H1 (cell line): ENCODE measurements at regions not wholly inside any gene's neighbourhood (a gene's known extent, or its start where the extent isn't known, plus 50 kb on each side); places are given as distances from the start of the nearest gene placed in this dataset.

Source experiments
- CTCF ChIA-PET: fragments of 300-600 bp; sonication (Branson Sonifier 250); formaldehyde crosslinking; loops from one replicate; lab custom pipeline; 2021; ENCODE audit not compliant: partially characterized antibody; lab: Charles Lee
- POLR2A ChIA-PET: fragments of 300-600 bp; sonication (Branson Sonifier 250); formaldehyde crosslinking; loops from one replicate; lab custom pipeline; 2021; ENCODE audit warnings: inconsistent platforms; ENCODE audit not compliant: partially characterized antibody; lab: Charles Lee
- DNase-seq, 2 experiments: peaks; one replicate each; pipeline versions ENCODE4 v3.0.0 to v3.0.0-alpha.2; 2010 to 2022; ENCODE audit warnings: low spot score in 2 of 2, low read depth in 1 of 2, mixed read lengths in 1 of 2
- FAIRE-seq: peaks from 2 replicates; lab custom pipeline; 2011; peaks lifted over from hg19 to GRCh38; lab: Jason Lieb, UNC
- H2AFZ ChIP-seq: 2 replicates; pipeline ENCODE4 v1.8.1; 2012; ENCODE audit warnings: low read length, inconsistent platforms
- H2AK5ac ChIP-seq: 2 replicates; pipeline ENCODE4 v1.6.1; 2013; ENCODE audit warnings: low read depth, low read length
- H2BK120ac ChIP-seq: replicated peaks from 2 replicates; pipeline ENCODE3; 2013; ENCODE audit warnings: low read depth, low read length, inconsistent platforms
- H2BK12ac ChIP-seq: 2 replicates; pipeline ENCODE4 v1.6.1; 2013; ENCODE audit warnings: low read depth, low read length
- H2BK15ac ChIP-seq: 2 replicates; pipeline ENCODE4 v1.6.1; 2013; ENCODE audit warnings: low read length
- H2BK20ac ChIP-seq: 2 replicates; pipeline ENCODE4 v1.6.1; 2013; ENCODE audit warnings: low read length
- H2BK5ac ChIP-seq: 2 replicates; pipeline ENCODE4 v1.6.1; 2013; ENCODE audit warnings: low read depth, low read length
- H3K14ac ChIP-seq: 2 replicates; pipeline ENCODE4 v1.6.1; 2013; ENCODE audit warnings: inconsistent platforms; ENCODE audit not compliant: insufficient read length
- H3K18ac ChIP-seq: 2 replicates; pipeline ENCODE4 v1.6.1; 2013; ENCODE audit warnings: low read length; ENCODE audit errors: extremely low read depth
- H3K23ac ChIP-seq: 2 replicates; pipeline ENCODE4 v1.6.1; 2013; ENCODE audit warnings: inconsistent platforms; ENCODE audit not compliant: insufficient read length
- H3K23me2 ChIP-seq: 2 replicates; pipeline ENCODE4 v1.6.1; 2013; ENCODE audit warnings: low read depth, low read length
- H3K27ac ChIP-seq: 2 replicates; pipeline ENCODE4 v1.6.1; 2011; ENCODE audit warnings: low read depth, low read length, inconsistent platforms
- H3K27me3 ChIP-seq, 4 experiments: replicated peaks in 1 of 4; 1 replicate in 1 of 4; 2 replicates in 3 of 4; pipeline versions ENCODE4 v1.6.1 to v1.8.1; 2011 to 2013; ENCODE audit warnings: low read length in 3 of 4, mild to moderate bottlenecking in 3 of 4, inconsistent platforms in 2 of 4, mixed read lengths in 2 of 4, moderate library complexity in 1 of 4; ENCODE audit not compliant: control insufficient read depth in 3 of 4, insufficient read depth in 3 of 4; ENCODE audit errors: extremely low read depth in 1 of 4
- H3K36me3 ChIP-seq, 4 experiments: 2 replicates each; pipeline versions ENCODE4 v1.6.1 to v1.8.1; 2011 to 2013; ENCODE audit warnings: mild to moderate bottlenecking in 4 of 4, low read length in 3 of 4, moderate library complexity in 2 of 4, control low read depth in 1 of 4, inconsistent platforms in 1 of 4; ENCODE audit not compliant: insufficient read depth in 4 of 4, control insufficient read depth in 2 of 4
- H3K4ac ChIP-seq: replicated peaks from 2 replicates; pipeline ENCODE3; 2013; ENCODE audit warnings: low read length, low read depth, mixed read lengths, inconsistent platforms; ENCODE audit not compliant: insufficient read length
- H3K4me1 ChIP-seq, 4 experiments: replicated peaks in 1 of 4; 1 replicate in 1 of 4; 2 replicates in 3 of 4; pipeline versions ENCODE4 v1.6.1 to v1.8.1; 2011 to 2013; ENCODE audit warnings: low read length in 3 of 4, inconsistent platforms in 2 of 4, mixed read lengths in 1 of 4; ENCODE audit not compliant: insufficient read depth in 4 of 4, control insufficient read depth in 3 of 4
- H3K4me2 ChIP-seq, 2 experiments: 2 replicates each; pipeline versions ENCODE4 v1.6.1 to v1.8.1; 2011 to 2013; ENCODE audit warnings: low read depth in 2 of 2, low read length in 2 of 2, control low read depth in 1 of 2, inconsistent platforms in 1 of 2, mild to moderate bottlenecking in 1 of 2; ENCODE audit not compliant: insufficient read depth in 1 of 2
- H3K4me3 ChIP-seq, 4 experiments: fragments of 200-600, 300-600 bp in 1 of 4; sonication (generic), shearing (Covaris generic), sonication (Bioruptor Twin) in 1 of 4; 2 replicates each; pipeline versions ENCODE4 v1.5.1 to v1.8.1; 2011 to 2016; ENCODE audit warnings: low read length in 4 of 4, low read depth in 3 of 4, control low read depth in 2 of 4, inconsistent platforms in 2 of 4, mild to moderate bottlenecking in 2 of 4, mixed read lengths in 1 of 4, moderate library complexity in 1 of 4; ENCODE audit not compliant: insufficient read depth in 2 of 4; ENCODE audit errors: extremely low read depth in 1 of 4
- H3K56ac ChIP-seq: replicated peaks from 2 replicates; pipeline ENCODE3; 2013; ENCODE audit warnings: low read depth, mild to moderate bottlenecking, mixed read lengths, low read length, inconsistent platforms; ENCODE audit not compliant: insufficient read length
- H3K79me1 ChIP-seq: 2 replicates; pipeline ENCODE4 v1.6.1; 2013; ENCODE audit warnings: low read depth, low read length, control low read depth
- H3K79me2 ChIP-seq, 2 experiments: 2 replicates each; pipeline versions ENCODE4 v1.6.1 to v1.8.1; 2012 to 2013; ENCODE audit warnings: low read length in 2 of 2, mild to moderate bottlenecking in 2 of 2, inconsistent platforms in 1 of 2; ENCODE audit not compliant: insufficient read depth in 2 of 2, control insufficient read depth in 1 of 2
- H3K9ac ChIP-seq, 4 experiments: replicated peaks in 1 of 4; 1 replicate in 1 of 4; 2 replicates in 3 of 4; pipeline versions ENCODE4 v1.6.1 to v1.8.1; 2011 to 2013; ENCODE audit warnings: low read depth in 3 of 4, low read length in 3 of 4, control low read depth in 2 of 4, mild to moderate bottlenecking in 2 of 4, moderate library complexity in 2 of 4, inconsistent platforms in 1 of 4; ENCODE audit errors: extremely low read depth in 1 of 4
- H3K9me3 ChIP-seq, 2 experiments: 2 replicates each; pipeline versions ENCODE4 v1.6.1 to v1.8.1; 2012 to 2013; ENCODE audit warnings: mild to moderate bottlenecking in 2 of 2, moderate library complexity in 2 of 2, control low read depth in 1 of 2, inconsistent platforms in 1 of 2, low read depth in 1 of 2, low read length in 1 of 2, mixed read lengths in 1 of 2; ENCODE audit not compliant: insufficient read depth in 2 of 2
- H4K20me1 ChIP-seq, 2 experiments: replicated peaks in 1 of 2; 2 replicates each; pipeline versions ENCODE3 to v1.8.1; 2011 to 2013; ENCODE audit warnings: inconsistent platforms in 2 of 2, low read length in 2 of 2, mild to moderate bottlenecking in 1 of 2; ENCODE audit not compliant: insufficient read depth in 2 of 2, control insufficient read depth in 1 of 2
- H4K5ac ChIP-seq: 2 replicates; pipeline ENCODE4 v1.6.1; 2013; ENCODE audit warnings: low read length, low read depth, mixed read lengths, inconsistent platforms; ENCODE audit not compliant: insufficient read length
- H4K8ac ChIP-seq: 2 replicates; pipeline ENCODE4 v1.8.0; 2013; ENCODE audit warnings: mild to moderate bottlenecking, moderate library complexity, low read length, inconsistent platforms; ENCODE audit not compliant: insufficient read depth; ENCODE audit errors: extremely low read depth
- H4K91ac ChIP-seq: replicated peaks from 2 replicates; pipeline ENCODE3; 2013; ENCODE audit warnings: low read length, mixed read lengths, inconsistent platforms; ENCODE audit not compliant: insufficient read length
- EP300 ChIP-seq, 2 experiments: IDR thresholded peaks; 1 replicate in 1 of 2; 2 replicates in 1 of 2; pipeline ENCODE4 v1.6.1; 2011 to 2012; ENCODE audit warnings: low read depth in 2 of 2, low read length in 2 of 2, mild to moderate bottlenecking in 2 of 2, borderline replicate concordance in 1 of 2, inconsistent platforms in 1 of 2, moderate library complexity in 1 of 2
- GABPA ChIP-seq: IDR thresholded peaks from 2 replicates; pipeline ENCODE4 v1.6.1; 2011; ENCODE audit warnings: mild to moderate bottlenecking, low read length, moderate library complexity, borderline replicate concordance; ENCODE audit not compliant: insufficient read depth
- WGBS, 2 experiments: shearing (Covaris generic) in 1 of 2; methylation state at CpG; one replicate each; pipeline versions ENCODE4 v1.1.6 to v1.1.7; 2013 to 2015; ENCODE audit warnings: low lambda C conversion rate in 2 of 2, mixed read lengths in 2 of 2, inconsistent platforms in 1 of 2, low coverage in 1 of 2, missing lambda C conversion rate in 1 of 2; ENCODE audit not compliant: insufficient replicate concordance in 2 of 2, insufficient coverage in 1 of 2, insufficient read length in 1 of 2; ENCODE audit errors: extremely low coverage in 1 of 2, missing lambda C conversion rate in 1 of 2; 5-methylcytosine and 5-hydroxymethylcytosine counted together

- Histone ChIP-seq H2BK120ac (no peak overlapping the region), H3K79me1 (no peaks in the 10 kb centered on the region; the same call in 1 of the 2 replicates), H3K4me1 (peaks cover 6 to 21% (median 14%) of the 10 kb centered on the region in 4 experiments), H2BK20ac (no peak overlapping the region), H4K5ac (no peak overlapping the region), H3K9me3 (no peaks in the 10 kb centered on the region), H3K14ac (no peak overlapping the region), H3K23me2 (no peaks in the 10 kb centered on the region), H4K8ac (no peak overlapping the region), H3K4me3 (no peak overlapping the region), H4K20me1 (no peaks in the 10 kb centered on the region), H2BK5ac (no peak overlapping the region), H3K56ac (no peak overlapping the region), H2AK5ac (no peak overlapping the region; the same call in 1 of the 2 replicates), H3K23ac (no peak overlapping the region), H3K9ac (no peak overlapping the region), H3K79me2 (no peaks in the 10 kb centered on the region), H3K4ac (no peak overlapping the region), H3K27ac (no peak overlapping the region), H2BK12ac (no peak overlapping the region), H2AFZ (no peak overlapping the region), H3K4me2 (no peak overlapping the region; a peak in 1 of 4 replicates), H3K27me3 (no peaks in the 10 kb centered on the region), H3K36me3 (no peaks in the 10 kb centered on the region), H3K18ac (no peak overlapping the region), H4K91ac (no peak overlapping the region), H2BK15ac (no peak overlapping the region)
- no peak for FAIRE-seq
- no peak for TF ChIP-seq GABPA
- TF ChIP-seq EP300 (IDR thresholded peaks at IDR 0.05; ENCODE audit: borderline replicate concordance in 1 of 2, low read depth in 2 of 2, low read length in 2 of 2) = no peak
- 67% methylated on average over 5 of the region's 5 CpGs; no CpG with 5 or more reads in 1 of the 2 experiments for WGBS, 2 experiments
- POLR2A ChIA-PET = no interaction called here
- DNase-seq = no peak
- CTCF ChIA-PET = no interaction called here
These were observed 99.7 kb upstream of the PITRM1 start for GRCh38 chr10:3272300-3272699.
